OCI-LY1 (cell line): ENCODE measurements at regions not wholly inside any gene's neighbourhood (a gene's known extent, or its start where the extent isn't known, plus 50 kb on each side); places are given as distances from the start of the nearest gene placed in this dataset.

Source experiments
- CTCF ChIP-seq: fragments of 200-600 bp; sonication (generic), shearing (Covaris generic); IDR thresholded peaks from 2 replicates; pipeline ENCODE4 v1.5.1; 2017; ENCODE audit warnings: mild to moderate bottlenecking, antibody characterized with exemption, low read length, moderate library complexity, mixed read lengths
- EZH2 ChIP-seq: fragments of 200-600 bp; sonication (generic), shearing (Covaris generic); IDR thresholded peaks from 2 replicates; pipeline ENCODE4 v1.8.0; 2017; ENCODE audit warnings: borderline replicate concordance, mixed run types, mild to moderate bottlenecking, antibody characterized with exemption, low read length, moderate library complexity, mixed read lengths

GRCh38 chr7:25562673-25563182 is 334.4 kb upstream of the NPVF start:
- no peak for TF ChIP-seq EZH2
- no peak for TF ChIP-seq CTCF
